PC-9 (cell line): ENCODE measurements at regions not wholly inside any gene's neighbourhood (a gene's known extent, or its start where the extent isn't known, plus 50 kb on each side); places are given as distances from the start of the nearest gene placed in this dataset.

ENCODE experiments used
- CTCF ChIP-seq: fragments of 200-600 bp; sonication (generic); conservative IDR thresholded peaks from 2 replicates; pipeline ENCODE4 v1.6.1; 2017; ENCODE audit warnings: mixed run types, antibody characterized with exemption, mild to moderate bottlenecking, moderate library complexity
- EZH2 ChIP-seq: fragments of 200-600 bp; sonication (generic); IDR thresholded peaks from 2 replicates; pipeline ENCODE4 v1.8.0; 2017; ENCODE audit warnings: antibody characterized with exemption, low read depth

GRCh38 chr12:98297538-98297937, 217.9 kb upstream of the TMPO start:
- no peak for TF ChIP-seq CTCF
- TF ChIP-seq EZH2 = no peak
